CD4-positive, alpha-beta T cell treated with Interleukin-17A for 1 hour (primary cell): ENCODE measurements at regions not wholly inside any gene's neighbourhood (a gene's known extent, or its start where the extent isn't known, plus 50 kb on each side); places are given as distances from the start of the nearest gene placed in this dataset.
"Not testable (repeated sequence)": the region's sequence is repeated elsewhere in the genome, so short reads cannot be mapped to it uniquely, and the experiment has no call there.

Experiments
- DNase-seq: peaks from one replicate; pipeline ENCODE4 v3.0.0-alpha.2; 2020

DNA sequence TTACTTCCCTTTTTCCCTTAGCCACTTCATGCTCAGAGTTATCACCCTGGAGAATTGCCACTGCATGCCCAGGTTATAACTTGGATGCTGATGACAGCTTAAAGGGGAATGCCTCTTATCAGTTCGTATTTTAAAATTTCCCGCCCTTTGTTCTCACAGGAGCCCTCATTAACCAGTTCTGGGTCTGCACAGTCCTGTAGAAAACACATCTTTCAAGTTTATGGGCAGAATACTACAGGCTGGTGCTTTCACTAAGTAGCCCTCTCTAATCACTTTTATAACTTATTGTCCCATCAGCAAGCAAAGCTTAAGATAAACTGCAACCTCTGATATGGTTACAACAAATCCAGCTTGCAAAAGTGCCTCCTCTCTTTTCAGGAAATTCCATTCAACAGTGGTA, 587.3 kb upstream of the UBE2E2 start:
- no peak for DNase-seq

DNA sequence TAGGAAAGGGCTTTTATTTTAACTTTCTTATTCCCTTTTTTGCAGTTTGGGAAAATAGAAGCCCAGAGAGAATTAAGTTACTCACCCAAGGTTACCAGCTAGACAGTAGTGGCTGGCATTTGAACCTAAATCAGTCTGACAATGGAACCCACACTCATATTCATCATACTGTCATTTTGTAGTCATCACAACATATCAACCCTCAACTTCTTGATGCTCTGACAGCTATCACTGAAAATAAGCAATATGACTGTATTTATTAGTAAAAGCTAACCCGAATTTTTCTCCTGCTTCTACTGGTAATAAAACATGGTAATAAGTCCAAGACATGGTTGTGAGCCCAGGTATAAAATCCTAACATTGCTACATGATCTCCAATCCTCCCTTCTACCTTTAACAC, 585.8 kb upstream of the UBE2E2 start:
- DNase-seq, result no peak

DNA sequence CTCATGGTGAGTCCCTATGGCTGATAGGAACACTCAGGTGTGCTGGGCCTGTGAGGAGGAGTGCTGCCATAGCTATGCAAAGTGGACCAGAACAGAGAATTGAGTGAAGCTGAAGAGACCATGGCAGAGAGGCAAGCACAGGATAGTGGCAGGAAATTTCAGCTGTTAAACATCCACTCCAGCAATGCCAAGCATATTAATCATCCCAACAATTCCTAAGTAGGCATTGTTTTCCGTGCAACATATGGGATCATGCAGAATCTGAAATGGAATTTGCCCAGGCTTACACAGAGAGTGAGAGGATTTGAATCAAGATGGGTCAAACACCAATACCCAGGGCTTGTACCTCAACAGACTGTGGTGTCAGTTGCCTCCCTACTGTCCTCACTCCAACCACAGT, 582.6 kb upstream of the UBE2E2 start:
- no peak for DNase-seq

DNA sequence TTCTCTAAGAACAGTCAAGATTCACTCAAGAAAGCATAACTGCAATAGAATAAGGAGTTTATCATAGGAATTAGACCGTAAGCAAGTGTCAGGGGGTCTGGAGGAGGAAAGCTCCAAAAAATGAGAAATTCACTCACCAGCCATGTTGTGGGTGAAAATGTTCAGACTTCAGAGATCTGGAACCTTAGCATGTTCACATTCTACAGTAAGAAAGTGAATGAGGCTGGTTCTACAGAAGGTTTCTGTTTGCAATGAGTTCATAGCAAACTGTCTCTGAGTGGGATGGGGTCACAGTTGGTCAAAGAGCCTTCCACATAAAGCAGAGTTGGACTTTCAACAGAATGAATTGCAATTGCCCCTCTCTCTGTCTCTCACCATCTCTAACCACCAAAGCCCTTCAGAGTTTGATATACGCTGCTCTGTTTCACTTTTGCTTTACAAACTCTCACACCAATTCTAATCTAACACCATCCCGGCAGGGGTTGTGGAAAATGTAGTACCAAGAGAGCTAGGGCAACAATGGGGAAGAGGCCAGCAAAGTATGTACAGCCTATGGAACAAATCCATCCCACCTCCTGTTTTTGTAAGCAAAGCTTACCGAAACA, 581.8 kb upstream of the UBE2E2 start:
- no peak for DNase-seq

DNA sequence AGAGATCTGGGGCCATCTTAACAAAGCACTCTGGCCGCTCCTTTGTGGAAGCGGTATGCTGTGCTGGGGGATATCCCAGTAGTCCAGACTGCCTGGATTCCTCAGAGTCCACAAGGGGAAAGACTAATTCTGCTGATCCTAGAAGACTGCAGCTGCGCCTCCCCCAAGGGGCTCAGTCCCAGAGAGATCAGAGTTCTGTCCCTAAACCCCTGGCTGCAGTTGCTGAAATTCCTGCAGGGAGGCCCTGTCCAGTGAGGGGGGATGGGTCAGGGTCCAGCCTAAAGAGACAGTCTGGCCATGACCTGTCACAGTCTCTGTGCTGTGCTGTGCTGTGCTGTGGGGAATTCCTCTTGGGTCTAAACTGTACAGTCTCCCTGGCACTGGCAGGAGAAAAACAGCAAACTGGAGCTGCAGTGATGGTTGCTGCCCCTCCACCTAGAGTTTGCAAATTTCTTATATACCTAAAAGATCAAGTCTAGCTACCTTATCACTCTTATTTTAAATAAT, 575.1 kb upstream of the UBE2E2 start:
- no peak for DNase-seq

DNA sequence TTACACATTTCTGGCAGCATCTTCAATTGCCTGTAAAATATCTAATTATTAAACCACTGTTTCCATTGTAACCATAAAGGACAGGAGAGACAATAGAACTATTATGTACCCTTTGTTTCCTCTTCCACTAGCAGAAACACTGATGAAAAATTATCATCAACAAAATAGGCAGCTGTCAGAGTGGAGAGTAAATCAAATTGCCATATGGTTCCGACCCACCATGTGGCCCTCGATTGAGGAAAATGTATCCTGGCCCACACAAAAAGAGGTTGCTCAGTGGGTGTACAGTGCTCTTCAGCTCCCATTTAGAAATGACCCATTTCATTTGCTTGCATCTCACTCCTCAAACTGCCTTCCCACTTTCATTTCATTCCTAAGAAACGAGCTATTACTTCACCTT, 570.6 kb upstream of the UBE2E2 start:
- DNase-seq, result no peak

DNA sequence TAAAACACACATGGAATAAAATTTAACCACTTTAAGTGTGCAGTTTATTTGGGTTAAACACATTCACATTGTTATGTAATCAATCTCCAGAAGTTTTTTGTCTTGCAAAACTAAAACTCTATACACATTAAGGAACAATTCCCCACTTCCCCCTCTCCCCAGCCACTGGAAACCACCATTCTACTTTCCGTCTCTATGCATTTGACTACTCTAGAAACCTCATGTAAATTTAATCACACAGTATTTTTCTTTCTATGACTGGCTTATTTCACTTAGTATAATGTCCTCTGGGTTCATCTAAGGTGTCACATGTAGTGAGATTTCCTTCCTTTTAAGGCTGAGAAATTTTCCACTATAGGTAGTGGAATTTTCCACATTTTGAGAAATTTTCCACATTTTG, 568.7 kb upstream of the UBE2E2 start:
- no peak for DNase-seq

DNA sequence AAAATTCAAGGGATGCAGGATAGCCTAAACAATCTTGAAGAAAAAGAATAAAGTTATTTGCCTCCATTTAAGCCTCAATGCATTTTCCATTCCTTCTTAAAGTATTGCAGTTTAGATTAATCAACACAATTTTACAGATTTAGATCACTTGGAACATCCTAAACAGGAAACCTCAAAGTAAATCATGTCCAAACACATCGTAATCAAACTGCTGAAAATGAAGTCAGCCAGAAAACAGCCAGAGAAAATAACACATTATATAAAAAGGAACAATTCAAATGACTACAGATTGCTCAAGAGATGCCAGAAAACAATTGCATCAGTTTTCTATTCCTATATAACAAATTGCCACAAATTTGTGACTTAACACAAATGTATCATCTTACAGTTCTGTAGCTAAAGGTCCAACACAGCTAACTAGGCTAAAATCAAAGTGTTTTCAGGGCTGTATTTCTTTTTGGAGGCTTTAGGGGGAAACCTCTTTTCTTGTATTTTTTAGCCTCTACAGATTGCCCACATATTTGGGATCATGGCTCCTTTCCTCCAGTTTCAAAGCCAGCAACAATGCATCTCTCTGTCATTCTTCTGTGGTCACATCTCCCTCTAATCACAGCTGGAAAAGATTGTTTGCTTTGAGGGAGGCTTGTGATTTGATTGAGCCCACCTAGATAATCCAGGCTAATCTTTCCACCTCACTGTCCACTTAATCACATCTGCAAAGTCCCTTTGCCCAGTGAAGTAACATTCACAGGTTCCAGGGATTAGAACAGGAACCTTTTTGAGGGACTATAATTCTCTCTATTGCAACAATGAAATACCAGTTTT, 543.3 kb upstream of the UBE2E2 start:
- DNase-seq, result no peak

DNA sequence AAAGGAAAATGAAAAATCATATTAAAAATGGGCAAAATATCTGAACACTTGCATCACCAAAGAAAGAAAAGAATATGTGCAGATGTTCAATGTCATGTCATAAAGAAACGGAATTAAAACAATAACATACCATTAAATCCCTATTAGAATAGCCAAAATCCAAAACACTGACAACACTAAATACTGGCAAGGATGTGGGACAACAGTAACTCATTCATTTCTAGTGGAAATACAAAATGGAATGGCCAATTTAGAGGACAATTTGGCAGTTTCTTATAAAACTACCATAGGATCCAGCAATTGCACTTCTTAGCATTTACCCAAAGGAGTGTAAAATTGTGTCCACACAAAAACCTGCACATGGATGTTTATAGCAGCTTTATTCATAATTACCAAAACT, 542.5 kb upstream of the UBE2E2 start:
- DNase-seq, result no peak

DNA sequence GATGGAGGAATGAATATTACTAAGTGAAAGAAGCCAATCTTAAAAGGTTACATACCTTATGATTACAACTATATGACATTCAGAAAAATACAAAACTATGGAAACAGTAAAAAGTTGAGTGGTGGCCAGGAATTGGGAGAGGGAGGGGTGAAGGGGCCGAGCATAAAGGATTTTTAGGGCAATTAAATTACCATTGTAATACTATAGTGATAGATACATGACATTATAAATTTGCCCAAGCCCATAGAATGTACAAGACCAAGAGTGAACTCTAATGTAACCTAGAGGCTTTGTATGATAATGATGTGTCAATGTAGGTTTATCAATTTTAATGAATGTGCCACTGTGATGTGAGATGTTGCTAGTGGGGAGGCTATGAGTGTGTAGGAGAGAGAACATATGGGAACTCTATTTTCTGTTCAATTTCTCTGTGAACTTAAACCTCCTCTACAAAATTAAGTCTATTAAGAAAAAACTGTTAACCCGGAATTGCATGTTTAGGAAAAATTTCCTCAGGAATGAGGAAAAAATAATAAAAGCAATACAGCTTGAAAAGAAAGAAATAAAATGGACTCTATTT, 541.9 kb upstream of the UBE2E2 start:
- no peak for DNase-seq

DNA sequence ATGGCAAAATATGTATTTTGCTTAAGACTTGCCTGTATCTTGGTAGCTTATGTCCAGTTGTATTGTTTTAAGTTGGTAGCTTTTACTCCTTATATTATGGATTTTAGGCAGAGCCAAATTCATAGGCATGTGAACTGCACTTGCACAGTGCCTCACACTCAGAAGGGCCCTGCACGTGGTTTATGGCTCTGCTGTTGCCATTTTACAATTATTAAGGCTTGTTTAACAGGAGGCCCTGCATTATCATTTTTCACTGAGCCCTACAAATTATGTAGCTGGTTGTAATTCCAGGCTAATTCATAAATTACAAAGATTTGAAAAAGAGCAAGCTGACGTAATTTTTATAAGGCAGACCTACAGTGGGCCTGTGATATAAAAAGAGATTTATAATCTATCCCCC, 537.6 kb upstream of the UBE2E2 start:
- no peak for DNase-seq

DNA sequence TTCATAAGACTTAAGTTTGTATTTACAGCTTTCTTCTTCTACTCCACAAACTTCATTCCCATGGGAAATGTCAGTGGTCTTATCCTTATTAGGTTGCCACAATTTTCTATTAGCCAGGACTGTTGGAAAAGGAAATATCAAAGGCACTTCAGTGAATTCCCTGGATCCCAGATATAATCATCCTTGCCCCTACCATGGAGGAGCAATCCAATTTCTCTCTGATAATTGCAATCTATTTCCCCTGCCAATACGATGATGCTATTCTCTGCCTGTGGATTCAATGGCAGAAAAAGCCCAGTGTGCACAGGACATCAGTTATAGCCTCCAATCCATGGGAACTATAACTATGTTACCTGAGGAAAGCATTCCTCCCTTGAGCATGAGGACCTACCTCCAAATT, 536.4 kb upstream of the UBE2E2 start:
- no peak for DNase-seq

DNA sequence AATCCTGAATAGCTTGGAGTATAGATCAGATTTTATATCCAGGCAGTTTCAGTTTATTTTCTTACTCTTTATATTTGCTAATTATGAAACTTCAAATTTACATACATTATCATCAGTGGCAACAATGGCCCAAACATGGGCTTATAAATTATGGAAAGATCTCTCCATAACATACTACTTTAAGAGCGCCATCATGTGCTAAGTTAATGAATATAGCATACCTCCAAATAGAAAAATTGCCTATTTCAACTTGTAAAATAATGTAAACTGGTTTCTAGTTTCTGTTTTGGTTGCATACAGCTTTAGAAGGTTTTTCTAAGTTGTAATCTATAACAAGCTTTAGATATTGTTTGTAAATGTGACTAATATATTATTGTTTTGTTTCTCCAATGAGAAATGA, 531.3 kb upstream of the UBE2E2 start:
- no peak for DNase-seq

DNA sequence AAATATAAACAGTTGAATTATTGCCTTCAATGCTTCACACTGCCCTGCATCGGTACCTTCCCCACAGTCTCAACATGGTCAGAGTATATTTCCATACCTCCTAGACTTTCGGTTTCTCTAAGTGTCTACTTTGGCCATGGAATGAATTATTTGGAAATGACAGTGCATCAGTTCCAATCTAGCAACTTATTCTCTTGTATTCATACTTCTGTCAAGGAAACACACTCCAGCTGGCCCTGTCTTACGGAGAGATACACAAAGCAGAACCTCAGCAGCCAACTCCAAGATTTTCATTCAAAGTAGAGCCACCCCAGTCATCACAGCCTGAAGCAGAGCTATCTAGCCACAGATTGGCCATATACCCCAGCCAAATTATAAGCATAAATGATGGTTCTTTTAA, 518.4 kb upstream of the UBE2E2 start:
- no peak for DNase-seq

DNA sequence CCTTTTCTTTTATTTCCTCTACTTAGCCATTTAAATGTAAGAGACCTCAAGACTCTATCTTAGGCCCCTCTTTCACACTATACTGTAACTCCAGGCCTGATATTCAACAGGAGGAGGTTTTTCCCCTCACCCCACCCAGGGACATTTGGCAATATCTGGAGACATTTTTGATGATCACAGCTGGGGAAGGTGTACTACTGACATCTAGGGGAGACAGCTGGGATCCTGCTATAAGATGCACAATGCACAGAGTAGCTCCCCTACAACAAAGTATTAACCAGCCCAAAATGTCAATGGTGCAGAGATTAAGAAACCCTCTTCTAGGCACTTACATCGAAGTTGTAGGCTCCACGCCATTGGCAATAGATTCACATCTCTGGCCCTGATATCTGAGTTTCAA, 517.5 kb upstream of the UBE2E2 start:
- DNase-seq, result no peak

DNA sequence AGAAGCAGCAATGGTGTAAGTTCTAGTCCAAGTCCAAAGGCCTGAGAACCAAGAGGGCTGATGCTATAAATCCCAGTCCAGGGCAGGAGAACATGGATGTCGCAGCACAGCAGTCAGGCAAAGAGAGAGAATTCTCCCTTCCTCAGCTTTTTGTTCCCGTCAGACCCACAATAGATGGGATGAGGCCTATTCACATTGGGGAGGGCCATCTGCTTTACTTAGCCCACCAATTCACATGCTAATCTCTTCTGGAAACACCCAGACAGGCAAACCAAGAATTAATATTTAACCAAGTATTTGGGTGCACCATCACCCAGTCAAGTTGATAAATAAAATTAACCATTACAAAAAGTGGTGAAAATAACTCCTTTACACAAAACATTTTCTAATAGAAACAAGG, 511.7 kb upstream of the UBE2E2 start:
- no peak for DNase-seq

DNA sequence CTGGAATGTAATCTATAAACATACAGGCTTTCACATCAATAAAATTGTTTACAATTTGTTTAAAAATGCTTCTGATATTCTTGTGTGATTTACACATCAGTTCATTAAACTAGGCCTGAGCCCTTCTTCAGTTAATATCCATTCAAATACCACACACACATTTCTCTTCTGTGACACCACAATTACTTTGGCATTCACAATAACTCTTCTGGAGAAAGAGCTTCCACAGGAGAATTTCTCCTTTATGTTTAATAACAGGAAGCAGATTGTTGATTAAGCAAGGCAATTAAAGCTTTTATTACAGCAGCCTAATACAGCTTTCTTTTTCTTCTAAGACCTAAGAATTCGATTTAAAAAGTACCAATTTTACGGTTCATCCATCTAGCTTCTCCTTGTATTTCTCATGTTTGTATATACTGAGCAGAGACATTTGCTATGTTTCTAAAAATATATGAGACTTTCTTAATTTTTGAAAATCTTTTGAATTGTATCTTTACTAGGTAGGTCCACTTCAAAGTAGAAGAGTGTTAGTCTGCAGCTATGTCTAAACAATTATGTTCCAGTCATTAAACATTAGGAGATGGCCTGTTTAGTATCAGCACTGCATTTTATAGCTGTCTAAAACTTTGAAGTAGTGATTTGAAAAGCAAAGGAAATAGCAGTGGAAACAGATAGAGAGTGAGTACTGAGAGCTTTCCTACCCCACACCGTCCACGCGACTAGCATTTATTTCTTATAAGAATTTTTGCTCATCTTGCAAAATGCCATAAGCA, 511.1 kb upstream of the UBE2E2 start:
- no peak for DNase-seq

DNA sequence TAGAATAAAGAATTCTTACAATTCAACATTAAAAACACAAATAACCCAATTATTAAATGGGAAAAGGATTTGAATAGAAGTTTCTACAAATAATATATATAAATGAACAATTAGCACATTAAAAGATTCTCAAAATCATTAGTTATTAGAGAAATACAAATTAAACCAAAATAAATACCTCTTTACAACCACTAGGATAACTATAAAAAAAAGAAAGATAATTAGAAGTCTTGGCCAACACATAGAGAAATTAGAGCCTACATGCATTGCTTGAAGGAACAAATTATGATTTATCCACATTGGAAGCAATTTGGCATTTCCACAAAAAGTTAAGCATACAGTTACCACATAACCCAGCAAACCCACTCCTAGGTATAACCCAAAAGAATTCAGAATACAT, 502.3 kb upstream of the UBE2E2 start:
- no peak for DNase-seq

DNA sequence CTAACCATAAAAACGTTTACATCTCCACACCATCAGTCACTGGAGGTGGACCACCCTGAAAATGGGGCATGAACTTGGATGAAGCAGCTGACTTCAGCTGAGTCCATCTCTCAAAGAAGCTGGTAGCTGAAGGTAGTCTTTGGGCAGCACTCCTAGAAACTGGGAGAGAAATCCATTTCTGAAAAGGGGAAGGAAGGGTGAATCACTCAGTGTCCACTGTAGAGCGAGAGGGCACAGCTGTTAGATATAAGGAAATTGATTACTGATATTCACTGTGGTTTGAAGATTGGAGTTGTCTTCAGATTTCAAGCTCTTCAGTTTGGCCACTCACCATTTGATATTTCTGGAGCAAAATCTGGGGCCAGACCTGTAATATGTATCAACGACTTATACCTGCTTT, 499.0 kb upstream of the UBE2E2 start:
- DNase-seq, result no peak

DNA sequence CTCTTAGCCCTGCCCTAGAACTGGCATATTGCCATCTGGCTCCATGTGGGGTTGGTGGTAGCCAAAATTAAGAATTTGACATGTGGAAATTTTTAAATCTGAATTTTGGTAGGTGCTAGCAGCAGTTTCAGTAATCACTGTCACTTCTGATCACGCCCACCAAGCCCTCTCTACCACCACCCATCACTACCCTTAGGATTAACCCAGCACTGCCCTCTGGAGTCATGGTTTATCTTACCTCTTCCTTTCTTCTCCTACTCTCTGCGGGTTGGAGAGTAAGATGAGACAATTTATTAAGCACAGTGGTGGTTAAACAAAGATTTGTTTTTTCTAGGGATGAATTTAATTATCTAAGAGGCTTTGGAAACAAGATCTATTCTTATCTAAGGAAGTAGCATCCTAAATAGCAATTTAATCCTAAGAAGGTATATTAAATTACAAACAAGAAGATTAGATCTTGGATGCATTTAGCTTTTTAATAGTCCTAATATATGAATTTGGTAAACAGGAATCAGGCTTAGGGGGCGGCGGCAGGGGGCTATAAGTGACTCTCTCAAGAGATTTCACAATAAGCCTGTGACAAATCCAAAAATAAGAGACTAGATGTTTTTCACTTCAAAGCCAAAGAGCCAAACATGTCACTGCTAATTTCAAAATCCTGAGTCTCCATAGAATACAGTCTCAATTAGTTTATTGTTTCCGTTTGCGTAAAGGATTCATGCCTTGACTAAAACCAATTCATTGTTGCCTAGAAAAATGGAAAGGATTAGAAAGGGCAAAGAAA, 498.4 kb upstream of the UBE2E2 start:
- no peak for DNase-seq

DNA sequence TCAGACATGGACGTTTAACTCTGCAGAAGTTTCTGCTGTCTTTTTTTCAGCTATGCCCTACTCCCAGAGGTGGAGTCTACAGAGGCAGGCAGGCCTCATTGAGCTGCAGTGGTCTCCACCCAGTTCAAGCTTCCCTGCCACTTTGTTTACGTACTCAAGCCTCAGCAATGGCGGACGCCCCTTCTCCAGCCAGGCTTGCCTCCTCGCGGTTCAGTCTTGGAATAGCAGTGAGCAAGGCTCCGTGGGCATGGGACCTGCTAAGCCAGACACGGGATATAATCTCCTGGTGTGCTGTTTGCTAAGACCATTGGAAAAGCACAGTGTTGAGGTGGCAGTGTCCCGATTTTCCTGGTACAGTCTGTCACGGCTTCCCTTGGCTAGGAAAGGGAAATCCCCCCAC, 496.2 kb upstream of the UBE2E2 start:
- not testable (repeated sequence) for DNase-seq

DNA sequence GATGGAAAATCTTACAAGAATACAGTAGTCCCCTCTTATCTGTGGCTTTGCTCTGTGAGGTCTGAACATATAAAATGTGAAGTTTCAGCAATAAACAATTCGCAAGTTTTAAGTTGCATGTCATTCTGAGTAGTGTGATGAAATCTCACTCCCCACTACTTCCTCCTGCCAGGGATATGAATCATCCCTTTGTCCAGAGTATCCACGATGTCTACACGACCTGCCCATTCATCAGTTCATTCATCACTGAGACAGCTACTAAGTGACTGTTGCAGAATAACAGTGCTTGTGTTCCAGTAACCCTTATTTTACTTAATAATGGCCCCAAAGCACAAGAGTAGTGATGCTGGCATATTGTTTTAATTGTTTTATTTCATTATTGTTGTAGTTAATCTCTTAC, 489.2 kb upstream of the UBE2E2 start:
- no peak for DNase-seq

DNA sequence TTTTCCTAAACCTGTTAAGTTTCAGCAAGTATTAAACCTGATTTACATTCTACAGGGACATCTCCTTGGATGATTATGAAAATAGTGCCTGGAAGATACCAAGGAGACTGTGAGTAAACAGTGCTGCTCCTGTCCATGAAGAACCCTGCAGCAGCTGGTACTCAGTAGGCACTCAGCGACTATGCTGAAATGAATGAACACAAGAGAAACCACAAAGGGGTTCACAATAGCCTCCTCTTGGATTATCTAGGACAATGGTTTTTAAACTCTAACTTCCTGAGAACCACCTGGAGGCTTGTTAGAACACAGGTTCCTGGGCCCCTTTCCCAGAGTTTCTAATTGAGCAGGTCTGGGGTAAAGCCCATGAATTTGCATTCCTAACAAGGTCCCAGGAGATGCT, 488.4 kb upstream of the UBE2E2 start:
- DNase-seq, result no peak
